MM.1S (cell line): ENCODE measurements at regions not wholly inside any gene's neighbourhood (a gene's known extent, or its start where the extent isn't known, plus 50 kb on each side); places are given as distances from the start of the nearest gene placed in this dataset.

Experiments
- DNase-seq: peaks from one replicate; pipeline ENCODE4 v3.0.0-alpha.2; 2015
- H2AFZ ChIP-seq: fragments of 300-600 bp; sonication (generic); 2 replicates; pipeline ENCODE4 v1.6.0; 2016; ENCODE audit warnings: antibody characterized with exemption, low read length
- H3F3A ChIP-seq: fragments of 300-600 bp; sonication (generic); 2 replicates; pipeline ENCODE4 v1.6.1; 2016; ENCODE audit warnings: mild to moderate bottlenecking, antibody characterized with exemption, low read length, moderate library complexity, mixed read lengths; ENCODE audit not compliant: insufficient read depth
- H3K27ac ChIP-seq: fragments of 300-600 bp; sonication (generic); 2 replicates; pipeline ENCODE4 v1.5.1; 2016; ENCODE audit warnings: mild to moderate bottlenecking, low read length
- H3K27me3 ChIP-seq: fragments of 300-600 bp; sonication (generic); replicated peaks from 2 replicates; pipeline ENCODE4 v1.6.0; 2016; ENCODE audit warnings: low read length; ENCODE audit not compliant: insufficient read depth
- H3K36me3 ChIP-seq: fragments of 300-600 bp; sonication (generic); replicated peaks from 2 replicates; pipeline ENCODE4 v1.6.1; 2016; ENCODE audit warnings: mild to moderate bottlenecking, low read length, mixed read lengths; ENCODE audit not compliant: insufficient read depth
- H3K4me1 ChIP-seq: fragments of 300-600 bp; sonication (generic); 2 replicates; pipeline ENCODE4 v1.6.1; 2016; ENCODE audit warnings: low read length, mixed read lengths
- H3K4me2 ChIP-seq: fragments of 300-600 bp; sonication (generic); 2 replicates; pipeline ENCODE4 v1.6.0; 2016; ENCODE audit warnings: low read depth, low read length
- H3K4me3 ChIP-seq: fragments of 300-600 bp; sonication (generic); 2 replicates; pipeline ENCODE4 v1.5.1; 2016; ENCODE audit warnings: low read length, mixed read lengths
- H3K79me2 ChIP-seq: fragments of 300-600 bp; sonication (generic); 2 replicates; pipeline ENCODE4 v1.6.1; 2016; ENCODE audit warnings: mixed run types, low read length, mixed read lengths
- H3K9ac ChIP-seq: fragments of 300-600 bp; sonication (generic); 2 replicates; pipeline ENCODE4 v1.6.1; 2016; ENCODE audit warnings: low read length, mixed read lengths
- H3K9me2 ChIP-seq: fragments of 300-600 bp; sonication (generic); replicated peaks from 2 replicates; pipeline ENCODE4 v1.6.1; 2016; ENCODE audit warnings: mild to moderate bottlenecking, low read length, mixed read lengths; ENCODE audit not compliant: insufficient read depth
- H3K9me3 ChIP-seq: fragments of 300-600 bp; sonication (generic); replicated peaks from 2 replicates; pipeline ENCODE4 v1.6.1; 2016; ENCODE audit warnings: mild to moderate bottlenecking, low read length, mixed read lengths; ENCODE audit not compliant: insufficient read depth
- H4K20me1 ChIP-seq: fragments of 300-600 bp; sonication (generic); 2 replicates; pipeline ENCODE4 v1.6.1; 2016; ENCODE audit warnings: mild to moderate bottlenecking, low read length, moderate library complexity, mixed read lengths; ENCODE audit not compliant: insufficient read depth
- EZH2 ChIP-seq: fragments of 300-600 bp; sonication (generic); optimal IDR thresholded peaks from 2 replicates; pipeline ENCODE3; 2017; ENCODE audit warnings: low read depth, mild to moderate bottlenecking, antibody characterized with exemption, low read length, mixed read lengths
- EZH2phosphoT487 ChIP-seq: fragments of 300-600 bp; sonication (generic); IDR thresholded peaks from 2 replicates; pipeline ENCODE4 v1.6.1; 2018; ENCODE audit warnings: antibody characterized with exemption, low read length
- TF ChIP-seq, protein P1 (sequence below): fragments of 300-600 bp; sonication (generic); IDR thresholded peaks from 2 replicates; pipeline ENCODE4 v1.5.1; 2016; ENCODE audit warnings: antibody characterized with exemption, low read length, mixed read lengths

DNA sequence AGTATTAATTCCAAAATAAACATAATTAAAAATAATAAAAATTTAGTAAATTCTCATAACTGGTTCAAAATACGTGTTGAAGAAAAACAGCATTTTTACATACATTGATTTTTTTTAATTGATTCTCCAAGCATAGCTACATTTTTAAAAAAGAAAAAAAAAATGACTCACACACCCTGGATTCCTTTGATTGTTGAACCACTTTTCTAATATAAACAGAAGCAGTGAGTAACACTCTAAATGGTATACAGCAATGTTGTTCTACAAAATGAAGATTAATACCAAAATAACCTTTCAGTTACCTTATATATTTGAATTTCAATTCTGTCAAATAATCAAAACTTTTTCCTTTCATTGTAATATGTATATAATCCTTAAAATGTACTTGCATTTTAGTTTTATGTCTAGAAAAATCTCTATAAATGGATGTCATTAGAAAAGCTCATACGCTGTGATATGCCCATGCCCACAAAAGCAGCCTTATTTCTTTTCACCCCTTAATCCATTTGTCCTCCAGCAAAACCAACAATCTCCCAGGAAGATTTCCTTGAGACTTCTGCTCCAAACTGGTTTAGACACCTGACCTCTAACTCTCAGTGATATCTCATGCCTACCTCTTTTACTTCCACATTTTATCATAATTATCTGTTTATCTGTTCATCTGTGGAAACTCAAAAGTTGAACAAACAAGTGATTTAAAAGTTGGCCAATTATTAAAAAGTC is 246.4 kb upstream of the NR5A2 start:
- no peak overlapping the region for H3K4me2 ChIP-seq
- no peaks in the 10 kb centered on the region for H3F3A ChIP-seq
- H3K36me3 ChIP-seq = no peaks in the 10 kb centered on the region
- no peak overlapping the region for H2AFZ ChIP-seq
- H3K27ac ChIP-seq = no peak overlapping the region
- no peak for DNase-seq
- TF ChIP-seq EZH2 (no peak), EZH2phosphoT487 (no peak)
- TF ChIP-seq, protein P1, sequence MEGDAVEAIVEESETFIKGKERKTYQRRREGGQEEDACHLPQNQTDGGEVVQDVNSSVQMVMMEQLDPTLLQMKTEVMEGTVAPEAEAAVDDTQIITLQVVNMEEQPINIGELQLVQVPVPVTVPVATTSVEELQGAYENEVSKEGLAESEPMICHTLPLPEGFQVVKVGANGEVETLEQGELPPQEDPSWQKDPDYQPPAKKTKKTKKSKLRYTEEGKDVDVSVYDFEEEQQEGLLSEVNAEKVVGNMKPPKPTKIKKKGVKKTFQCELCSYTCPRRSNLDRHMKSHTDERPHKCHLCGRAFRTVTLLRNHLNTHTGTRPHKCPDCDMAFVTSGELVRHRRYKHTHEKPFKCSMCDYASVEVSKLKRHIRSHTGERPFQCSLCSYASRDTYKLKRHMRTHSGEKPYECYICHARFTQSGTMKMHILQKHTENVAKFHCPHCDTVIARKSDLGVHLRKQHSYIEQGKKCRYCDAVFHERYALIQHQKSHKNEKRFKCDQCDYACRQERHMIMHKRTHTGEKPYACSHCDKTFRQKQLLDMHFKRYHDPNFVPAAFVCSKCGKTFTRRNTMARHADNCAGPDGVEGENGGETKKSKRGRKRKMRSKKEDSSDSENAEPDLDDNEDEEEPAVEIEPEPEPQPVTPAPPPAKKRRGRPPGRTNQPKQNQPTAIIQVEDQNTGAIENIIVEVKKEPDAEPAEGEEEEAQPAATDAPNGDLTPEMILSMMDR = no peak
- H3K9me3 ChIP-seq = no peaks in the 10 kb centered on the region
- H3K4me1 ChIP-seq = no peaks in the 10 kb centered on the region
- no peaks in the 10 kb centered on the region for H4K20me1 ChIP-seq
- H3K9me2 ChIP-seq = no peaks in the 10 kb centered on the region
- no peaks in the 10 kb centered on the region for H3K79me2 ChIP-seq
- H3K27me3 ChIP-seq = no peaks in the 10 kb centered on the region
- H3K9ac ChIP-seq = no peak overlapping the region
- H3K4me3 ChIP-seq = no peak overlapping the region

DNA sequence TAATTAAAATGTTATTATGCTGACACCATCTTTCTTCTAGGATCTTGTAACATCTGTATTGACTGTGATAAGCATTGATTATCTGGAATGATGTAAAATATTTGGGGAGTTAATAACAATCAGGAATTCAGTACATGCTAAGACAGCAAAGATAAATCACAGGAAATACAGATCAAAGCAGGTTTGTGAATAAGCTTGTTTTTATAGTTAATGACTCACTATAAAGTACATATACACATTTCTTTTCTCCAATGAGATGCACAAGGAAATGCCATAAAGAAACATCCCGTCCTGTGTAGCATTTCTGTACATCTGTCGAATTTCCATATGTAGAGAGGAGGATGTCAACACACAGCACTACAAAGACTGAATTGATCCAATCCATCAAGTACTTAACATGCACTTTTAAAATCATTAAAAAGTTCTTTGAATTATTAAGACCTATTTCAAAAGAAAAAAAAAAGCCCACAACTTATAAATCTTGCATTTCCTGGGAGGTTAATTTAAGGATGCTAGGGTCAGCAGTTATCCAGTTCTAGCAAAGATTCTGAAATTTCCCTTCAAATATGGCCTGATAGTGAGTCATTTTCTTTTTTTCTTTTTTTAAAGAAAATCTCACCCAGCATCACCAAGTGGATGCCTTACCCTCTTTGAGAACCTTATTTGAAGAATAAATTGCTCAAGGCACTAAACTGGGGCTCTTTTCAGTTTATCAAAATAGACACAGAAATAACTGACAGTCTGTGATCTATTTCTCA is 243.2 kb upstream of the NR5A2 start:
- TF ChIP-seq EZH2phosphoT487 = no peak
- no peak for TF ChIP-seq EZH2
- TF ChIP-seq, protein P1 = no peak
- H3K79me2 ChIP-seq = no peaks in the 10 kb centered on the region
- DNase-seq = no peak
- no peaks in the 10 kb centered on the region for H3K9me2 ChIP-seq
- no peaks in the 10 kb centered on the region for H4K20me1 ChIP-seq
- no peak overlapping the region for H3K9ac ChIP-seq
- H3K4me3 ChIP-seq = no peak overlapping the region
- no peak overlapping the region for H2AFZ ChIP-seq
- H3K4me1 ChIP-seq = no peaks in the 10 kb centered on the region
- no peaks in the 10 kb centered on the region for H3K9me3 ChIP-seq
- H3K27me3 ChIP-seq = no peaks in the 10 kb centered on the region
- H3F3A ChIP-seq = no peaks in the 10 kb centered on the region
- no peaks in the 10 kb centered on the region for H3K36me3 ChIP-seq
- H3K27ac ChIP-seq = no peak overlapping the region
- no peak overlapping the region for H3K4me2 ChIP-seq

DNA sequence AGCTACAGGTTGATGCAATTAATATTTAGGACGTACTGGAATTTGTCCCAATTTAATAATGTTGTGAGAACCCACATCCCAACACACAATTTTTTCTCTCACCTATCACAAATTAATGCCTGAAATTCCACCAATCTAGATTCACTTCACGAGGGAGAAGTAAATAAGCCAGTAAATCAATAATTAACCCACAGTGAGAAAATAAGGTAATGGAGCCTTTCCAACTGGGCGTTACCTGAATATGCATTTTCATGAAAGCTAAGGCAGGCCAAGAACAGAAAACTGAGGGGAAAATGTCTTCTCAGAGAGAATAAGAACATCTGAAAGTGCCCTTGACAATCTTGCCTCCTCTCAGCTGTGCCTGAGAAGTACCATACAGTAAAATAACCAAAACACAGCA is 240.8 kb upstream of the NR5A2 start:
- TF ChIP-seq, protein P1 = no peak
- TF ChIP-seq EZH2 (no peak), EZH2phosphoT487 (no peak)
- no peak overlapping the region for H3K27ac ChIP-seq
- no peaks in the 10 kb centered on the region for H3K4me1 ChIP-seq
- no peak overlapping the region for H3K9ac ChIP-seq
- no peaks in the 10 kb centered on the region for H4K20me1 ChIP-seq
- no peaks in the 10 kb centered on the region for H3K9me3 ChIP-seq
- no peaks in the 10 kb centered on the region for H3K36me3 ChIP-seq
- H3F3A ChIP-seq = no peaks in the 10 kb centered on the region
- H2AFZ ChIP-seq = no peak overlapping the region
- no peaks in the 10 kb centered on the region for H3K79me2 ChIP-seq
- DNase-seq = no peak
- H3K4me2 ChIP-seq = no peak overlapping the region
- H3K9me2 ChIP-seq = no peaks in the 10 kb centered on the region
- H3K27me3 ChIP-seq = no peaks in the 10 kb centered on the region
- H3K4me3 ChIP-seq = no peak overlapping the region
